Activated T-cell treated with anti-CD3 and anti-CD28 coated beads, Interleukin-2, amount 50 U/mL, for 24 hours (primary cell): ENCODE measurements at regions not wholly inside any gene's neighbourhood (a gene's known extent, or its start where the extent isn't known, plus 50 kb on each side); places are given as distances from the start of the nearest gene placed in this dataset.
"Not testable (repeated sequence)": the region's sequence is repeated elsewhere in the genome, so short reads cannot be mapped to it uniquely, and the experiment has no call there.

Source experiments
- DNase-seq: peaks from one replicate; pipeline ENCODE4 v3.0.0-alpha.2; 2020
- H3K27ac Mint-ChIP-seq: 2 replicates; pipeline ENCODE4 v1.8.0; 2020; ENCODE audit warnings: mild to moderate bottlenecking, mixed read lengths
- H3K27me3 Mint-ChIP-seq: 2 replicates; pipeline ENCODE4 v1.8.0; 2020; ENCODE audit warnings: mixed read lengths
- H3K36me3 Mint-ChIP-seq: 2 replicates; pipeline ENCODE4 v1.8.0; 2020; ENCODE audit warnings: low read depth, mixed read lengths
- H3K4me1 Mint-ChIP-seq: 2 replicates; pipeline ENCODE4 v1.8.0; 2020; ENCODE audit warnings: low read depth, mixed read lengths
- H3K4me3 Mint-ChIP-seq: 2 replicates; pipeline ENCODE4 v1.8.0; 2020; ENCODE audit warnings: mild to moderate bottlenecking, moderate library complexity, mixed read lengths
- H3K9me3 Mint-ChIP-seq: 2 replicates; pipeline ENCODE4 v1.8.0; 2020; ENCODE audit warnings: mixed read lengths

DNA sequence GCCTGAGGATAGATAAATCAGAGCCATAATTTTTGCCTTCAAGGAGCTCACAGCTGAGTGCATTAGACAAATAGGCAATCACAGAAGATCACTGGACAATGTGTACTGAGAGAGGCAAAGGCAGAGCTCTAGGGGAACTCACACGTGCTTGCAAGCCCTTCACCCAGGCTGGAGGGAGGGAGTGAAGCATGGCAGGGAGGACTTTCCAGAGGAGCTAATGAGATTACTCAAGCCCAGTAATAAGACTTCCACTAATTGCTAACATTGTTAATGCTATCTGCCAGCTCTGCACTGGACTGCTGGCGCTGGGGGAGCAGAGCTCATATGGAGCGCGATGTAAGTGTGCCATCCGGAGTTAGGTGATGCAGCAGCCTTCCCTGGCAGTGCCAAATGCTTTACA, 408.4 kb downstream of the NTRK2 start:
- Mint-ChIP-seq H3K9me3 (no peaks in the 10 kb centered on the region), H3K36me3 (no peaks in the 10 kb centered on the region), H3K4me1 (no peaks in the 10 kb centered on the region), H3K27me3 (peaks cover 22% of the 10 kb centered on the region), H3K4me3 (no peak overlapping the region), H3K27ac (no peak overlapping the region)
- no peak for DNase-seq

DNA sequence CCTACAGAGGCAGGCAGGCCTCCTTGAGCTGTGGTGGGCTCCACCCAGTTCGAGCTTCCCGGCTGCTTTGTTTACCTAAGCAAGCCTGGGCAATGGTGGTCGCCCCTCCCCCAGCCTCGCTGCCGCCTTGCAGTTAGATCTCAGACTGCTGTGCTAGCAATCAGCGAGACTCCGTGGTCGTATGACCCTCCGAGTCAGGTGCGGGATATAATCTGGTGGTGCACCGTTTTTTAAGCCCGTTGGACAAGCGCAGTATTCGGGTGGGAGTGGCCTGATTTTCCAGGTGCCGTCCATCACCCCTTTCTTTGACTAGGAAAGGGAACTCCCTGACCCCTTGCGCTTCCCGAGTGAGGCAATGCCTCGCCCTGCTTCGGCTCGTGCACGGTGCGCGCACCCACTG, 407.6 kb downstream of the NTRK2 start:
- not testable (repeated sequence) for H3K36me3 Mint-ChIP-seq, H3K9me3 Mint-ChIP-seq, H3K4me1 Mint-ChIP-seq, H3K4me3 Mint-ChIP-seq, DNase-seq, H3K27ac Mint-ChIP-seq
- peaks cover 22% of the 10 kb centered on the region for H3K27me3 Mint-ChIP-seq
